Stimulated activated CD4-positive, alpha-beta T cell treated with anti-CD3 and anti-CD28 coated beads, Interleukin-15, amount 100 ng/mL, for 48 hours (primary cell): ENCODE measurements at regions not wholly inside any gene's neighbourhood (a gene's known extent, or its start where the extent isn't known, plus 50 kb on each side); places are given as distances from the start of the nearest gene placed in this dataset.
"Not testable (repeated sequence)": the region's sequence is repeated elsewhere in the genome, so short reads cannot be mapped to it uniquely, and the experiment has no call there.

Experiments
- DNase-seq, 2 donors: peaks; one replicate each; pipeline ENCODE4 v3.0.0-alpha.2; 2020; ENCODE audit warnings: low read depth in 2 of 2

DNA sequence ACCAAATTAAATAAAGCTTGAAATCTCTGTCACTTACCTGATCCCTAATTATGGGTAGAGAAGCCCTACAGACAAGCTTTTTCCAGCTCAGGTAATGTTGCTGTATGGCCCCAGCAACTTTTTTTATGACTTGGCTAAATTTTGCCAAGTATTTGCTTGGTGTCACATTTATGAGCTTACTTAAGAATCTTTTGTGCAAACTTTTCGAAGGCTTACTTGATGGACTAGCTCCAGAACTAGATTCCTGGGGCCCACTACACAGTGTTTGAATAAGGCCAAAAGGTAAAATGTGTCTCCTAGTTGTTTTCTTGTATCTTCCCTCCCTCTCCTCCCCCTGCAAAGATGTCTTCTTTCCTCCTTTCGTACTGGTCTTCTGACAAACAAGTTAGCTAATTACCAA, 257.9 kb downstream of the OSR1 start:
- DNase-seq, result no peak

DNA sequence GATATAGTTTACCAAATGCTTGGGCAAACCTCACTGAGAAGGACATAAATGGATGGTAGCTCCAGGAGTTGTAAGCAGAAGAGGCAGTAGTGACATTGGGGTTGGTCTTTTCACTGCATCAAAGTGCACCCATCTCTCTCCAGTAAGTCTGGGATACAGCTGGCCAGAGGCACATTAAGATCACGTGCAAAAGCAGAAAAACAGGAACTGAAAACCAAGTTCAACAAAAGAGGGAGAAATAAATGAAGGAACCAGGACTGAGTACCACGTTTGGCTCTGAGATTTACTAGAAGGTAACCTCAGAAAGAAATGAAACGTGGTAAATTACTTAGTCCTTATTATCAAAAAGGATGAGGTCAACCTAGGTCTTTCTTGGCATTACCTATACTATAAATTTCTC, 259.2 kb downstream of the OSR1 start:
- DNase-seq, result no peak

DNA sequence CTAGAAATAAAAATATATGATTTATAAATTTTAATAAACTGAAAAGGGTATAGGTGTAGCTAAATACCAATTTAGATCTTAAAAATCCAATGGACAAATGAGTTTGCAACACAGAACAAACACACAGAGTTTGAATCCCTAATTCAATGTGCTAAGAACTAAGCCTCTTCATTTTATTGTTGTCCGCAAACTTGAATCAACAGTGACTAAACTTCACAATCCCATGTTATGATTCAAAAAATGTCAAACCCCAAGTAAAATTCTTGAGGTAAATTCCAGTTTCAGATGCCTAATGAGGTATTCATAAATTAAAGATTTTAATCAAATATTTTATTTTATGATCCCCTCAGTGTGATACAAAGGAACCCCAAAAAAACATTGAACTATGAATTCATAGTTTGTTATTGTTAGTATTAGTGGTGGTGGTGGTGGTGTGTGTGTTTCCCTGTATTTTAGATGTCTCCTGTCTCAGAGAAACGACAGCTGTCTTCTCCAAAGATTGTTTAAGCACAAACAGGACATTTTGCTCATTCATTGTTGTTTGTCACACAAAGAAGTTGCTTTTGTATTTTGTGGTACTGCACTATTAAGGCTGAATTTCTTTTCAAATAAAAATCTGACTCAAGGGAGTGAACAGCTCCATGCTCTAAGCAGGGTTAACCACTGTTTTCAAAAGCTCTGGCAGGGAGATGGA, 259.8 kb downstream of the OSR1 start:
- no peak for DNase-seq

DNA sequence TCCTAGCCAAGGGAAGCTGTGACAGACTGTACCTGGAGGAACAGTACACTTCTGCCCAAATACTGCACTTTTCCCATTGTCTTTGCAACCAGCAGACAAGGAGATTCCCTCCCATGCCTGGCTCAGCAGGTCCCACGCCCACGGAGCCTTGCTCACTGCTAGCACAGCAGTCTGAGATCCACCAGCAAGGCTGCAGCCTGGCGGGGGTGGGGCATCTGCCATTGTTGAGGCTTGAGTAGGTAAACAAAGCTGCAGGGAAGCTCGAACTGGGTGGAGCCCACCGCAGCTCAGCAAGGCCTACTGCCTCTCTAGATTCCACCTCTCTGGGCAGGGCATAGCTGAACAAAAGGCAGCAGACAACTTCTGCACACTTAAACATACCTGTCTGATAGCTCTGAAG, 268.9 kb downstream of the OSR1 start:
- DNase-seq, result not testable (repeated sequence)

DNA sequence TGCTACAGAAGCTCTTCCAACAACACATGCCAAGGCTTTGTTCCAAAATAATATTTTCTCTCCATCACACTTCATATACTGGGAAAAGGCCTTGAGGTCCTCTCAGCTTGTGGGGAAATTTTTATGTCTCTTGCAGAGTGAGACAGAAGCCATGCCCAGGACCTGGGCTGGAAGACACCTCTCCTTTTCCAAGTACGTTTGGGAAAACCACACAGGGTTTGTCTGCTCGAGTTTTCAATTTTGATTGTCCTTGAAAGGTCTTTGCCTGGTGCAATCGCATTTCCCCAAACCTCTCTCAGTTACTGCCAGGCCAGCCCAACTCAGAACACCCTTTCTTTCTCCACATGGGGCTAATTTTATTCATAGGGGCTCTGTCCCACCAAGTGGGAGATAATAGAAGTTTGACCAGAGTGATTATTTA, 272.2 kb downstream of the OSR1 start:
- no peak for DNase-seq

DNA sequence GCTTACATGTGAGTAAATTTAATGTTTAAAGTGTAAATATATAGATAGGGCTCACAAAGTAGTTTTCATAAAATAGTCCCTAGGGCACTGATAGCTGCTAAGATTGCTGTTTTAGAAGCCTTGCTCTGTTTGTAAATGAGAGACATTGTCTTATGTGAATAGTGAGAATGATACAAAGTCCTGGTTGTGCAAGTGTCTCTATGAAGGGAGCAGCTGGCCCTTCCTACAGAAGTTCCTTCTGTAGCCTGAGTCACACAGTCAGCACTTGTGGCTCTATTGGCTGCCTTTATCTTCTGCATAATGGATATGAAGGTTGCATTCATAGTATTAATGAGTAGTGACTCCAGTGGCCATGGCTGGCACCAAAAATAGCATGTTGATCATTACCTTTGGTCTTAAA, 279.7 kb downstream of the OSR1 start:
- DNase-seq, result no peak

DNA sequence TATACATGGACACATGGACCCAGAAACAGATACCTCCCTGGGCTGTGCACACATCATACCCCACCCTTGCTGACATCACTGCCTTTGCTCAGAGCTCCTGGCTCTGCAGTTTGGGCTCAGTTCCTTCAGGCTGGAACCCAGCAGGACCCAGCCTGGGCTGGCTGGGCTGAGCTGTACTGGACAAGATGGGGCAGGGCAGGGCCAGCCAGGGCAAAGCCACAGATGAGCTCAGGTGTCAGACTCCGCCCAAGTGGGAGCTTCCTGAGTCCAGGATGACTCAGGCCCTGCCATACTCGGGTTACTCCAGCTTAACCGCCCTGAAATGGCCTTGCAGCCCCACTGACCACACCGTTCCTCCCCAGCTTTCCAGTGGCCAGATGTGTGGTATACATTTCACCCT, 284.9 kb downstream of the OSR1 start:
- no peak for DNase-seq

DNA sequence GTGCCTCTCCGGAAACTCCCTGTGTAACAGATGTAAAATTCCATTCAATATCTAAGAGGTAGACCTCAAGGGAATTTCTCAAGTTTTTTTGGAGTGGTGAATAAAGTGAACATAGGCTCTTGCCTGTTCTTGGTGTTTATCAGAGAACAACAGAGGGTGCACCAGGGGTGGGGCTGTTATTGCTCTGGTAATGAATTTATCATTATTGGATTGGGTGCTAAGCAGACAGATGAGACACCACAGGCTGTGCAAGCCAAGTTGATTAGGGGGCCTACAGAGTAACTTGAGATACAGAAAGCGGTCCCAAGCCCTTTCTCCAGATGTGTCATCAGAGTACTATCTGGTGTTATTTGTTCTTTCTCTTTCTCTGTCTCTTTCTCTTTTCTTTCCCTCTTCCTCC, 286.3 kb downstream of the OSR1 start:
- DNase-seq, result no peak

DNA sequence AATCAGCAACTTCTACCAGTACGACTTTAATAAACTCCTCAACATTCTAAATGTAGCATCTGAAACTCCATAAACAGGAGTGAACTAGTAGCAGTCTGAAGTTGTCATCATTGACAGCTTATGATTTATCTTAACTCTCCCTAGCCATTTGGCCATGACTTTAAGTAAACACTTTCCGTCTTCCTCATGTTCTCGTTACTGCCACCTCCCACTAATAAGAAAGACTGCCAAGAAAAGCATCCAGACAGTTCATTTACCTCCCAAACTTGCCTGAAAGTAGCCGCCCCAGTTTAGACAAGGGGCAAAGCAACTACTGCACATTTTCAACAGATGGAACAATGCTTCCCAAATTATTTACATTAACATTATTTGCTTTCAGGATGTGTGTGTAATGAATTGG, 287.5 kb downstream of the OSR1 start:
- no peak for DNase-seq

DNA sequence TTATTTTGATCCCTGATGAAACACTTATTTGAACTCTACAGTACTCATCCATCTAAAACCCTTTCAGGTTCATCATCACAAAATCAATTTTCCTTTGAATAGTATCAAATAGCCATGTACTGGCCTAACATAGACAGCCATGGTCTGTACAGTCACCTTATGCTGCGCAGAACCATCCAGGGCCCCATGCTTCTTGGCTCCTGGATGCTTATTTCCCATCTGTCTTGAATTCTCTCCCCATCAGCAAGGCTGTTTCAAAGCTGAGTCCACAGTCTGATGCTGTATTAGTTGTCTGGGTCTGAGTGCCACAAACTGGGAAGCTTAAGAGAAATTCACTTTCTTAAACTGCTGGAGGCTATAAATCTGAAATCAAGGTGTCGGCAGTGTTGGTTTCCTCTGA, 290.2 kb downstream of the OSR1 start:
- no peak for DNase-seq

DNA sequence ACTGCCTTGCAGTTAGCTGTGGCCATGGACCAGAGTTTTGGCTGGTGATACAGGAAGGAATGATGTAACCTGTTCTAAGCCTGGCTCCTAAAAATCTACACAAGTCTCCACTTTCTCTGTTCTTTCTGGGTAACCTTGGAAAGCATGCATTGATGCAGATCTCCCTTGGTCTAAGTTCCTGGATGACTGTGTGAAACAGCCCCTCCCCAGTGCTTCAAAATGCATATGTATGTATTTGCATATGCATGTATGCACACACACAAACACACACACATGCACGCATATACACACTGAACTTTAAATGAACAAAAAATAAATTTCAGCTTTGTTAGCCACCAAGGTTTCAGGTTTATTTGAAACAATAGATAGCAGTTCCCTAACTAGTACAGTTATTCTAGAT, 296.1 kb downstream of the OSR1 start:
- no peak for DNase-seq

DNA sequence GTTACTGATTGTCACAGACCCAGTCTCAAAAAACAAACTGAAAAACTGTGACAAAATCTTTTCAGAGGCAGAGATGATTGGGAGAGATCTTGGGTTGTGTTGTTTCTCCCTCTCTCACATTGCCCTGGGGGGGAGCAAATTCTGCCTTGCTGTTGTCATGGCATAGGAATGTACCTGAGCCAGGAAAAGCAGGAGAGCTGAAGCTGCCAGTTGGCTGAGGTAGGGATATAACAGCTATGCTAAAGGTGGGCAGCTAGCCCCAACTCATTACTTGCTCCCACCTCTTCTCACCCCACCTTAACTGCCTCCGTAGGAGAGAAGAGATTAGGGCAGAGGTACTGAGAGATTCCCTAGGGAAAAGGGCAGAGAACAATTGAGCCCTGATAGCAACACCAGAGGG, 299.3 kb downstream of the OSR1 start:
- DNase-seq, result no peak

DNA sequence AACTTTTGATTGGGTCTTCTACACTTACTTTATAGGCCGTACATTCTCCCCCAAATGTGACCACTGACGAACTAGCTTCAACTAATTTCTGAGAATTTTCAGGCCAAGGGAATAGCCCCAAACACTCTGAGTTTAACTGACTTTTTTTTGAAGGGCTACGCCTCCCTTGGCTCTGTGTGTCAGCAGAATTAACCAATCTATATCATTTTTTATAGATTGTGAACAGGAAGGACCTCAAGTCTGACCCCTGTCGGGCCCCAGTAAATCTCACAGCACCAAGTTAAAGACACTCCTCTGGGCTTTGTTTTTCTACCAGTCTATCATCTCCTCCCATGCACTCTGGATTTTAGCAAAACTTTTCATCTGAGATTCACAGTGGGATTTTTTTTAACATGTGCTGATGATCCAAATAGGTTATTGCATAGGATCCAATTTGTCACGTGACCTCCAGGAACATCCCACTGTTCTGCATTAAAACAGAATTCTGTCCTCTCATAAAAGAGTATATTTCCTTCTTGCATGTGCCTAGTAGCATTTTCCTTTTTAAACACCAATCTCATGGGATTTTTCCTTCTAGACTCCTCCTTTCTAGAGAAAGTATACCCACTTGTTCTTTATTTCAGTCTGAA, 307.1 kb downstream of the OSR1 start:
- no peak for DNase-seq

DNA sequence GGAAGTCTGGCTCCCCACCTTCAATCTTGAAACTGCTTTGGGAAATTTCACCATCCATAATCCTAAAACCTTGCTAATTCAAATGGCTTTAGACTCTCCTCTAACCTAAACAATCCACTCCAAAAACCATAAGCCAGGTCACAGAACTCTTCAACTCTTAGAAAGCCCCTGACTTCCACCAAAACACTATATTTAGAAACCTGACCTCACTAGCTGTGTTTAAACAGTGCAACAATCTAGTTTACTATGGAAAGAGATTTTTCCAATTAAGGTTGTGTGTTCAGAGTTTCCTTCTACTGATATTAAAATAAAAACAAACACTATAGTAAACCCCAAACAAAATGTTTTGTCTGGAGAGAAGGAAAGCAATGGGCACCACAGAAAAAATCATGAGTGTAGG, 308.1 kb downstream of the OSR1 start:
- no peak for DNase-seq

DNA sequence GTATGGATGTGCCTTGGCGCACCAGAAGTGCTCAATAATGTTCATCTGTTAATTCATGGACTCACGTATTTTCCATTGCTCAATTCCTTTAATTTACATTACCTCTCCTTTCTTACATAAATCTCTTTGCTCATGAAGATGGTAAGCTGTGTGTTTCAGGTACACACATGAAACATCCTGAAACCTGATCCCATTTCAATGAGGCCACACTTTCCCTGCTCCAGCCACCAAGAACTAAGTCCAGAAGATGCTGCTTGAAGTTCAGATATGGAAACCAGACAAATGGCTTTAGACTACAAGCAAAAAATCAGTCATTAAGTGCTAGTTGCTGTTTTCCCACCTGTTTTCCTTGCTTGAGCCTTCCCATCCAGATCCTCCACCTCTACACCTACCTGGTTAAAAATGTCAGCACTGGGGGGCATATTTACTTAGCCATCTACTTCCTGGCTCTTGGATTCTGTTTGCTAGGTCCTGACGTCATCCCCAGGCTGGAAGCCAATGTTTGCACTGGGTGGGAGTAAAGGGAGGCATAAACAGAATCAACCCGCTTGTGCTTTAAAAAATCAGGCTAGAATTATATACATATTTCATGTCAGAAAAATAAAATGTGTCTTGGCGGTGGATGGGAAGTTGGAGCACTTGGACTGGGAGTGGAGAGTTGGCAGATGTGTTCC, 309.7 kb downstream of the OSR1 start:
- no peak for DNase-seq

DNA sequence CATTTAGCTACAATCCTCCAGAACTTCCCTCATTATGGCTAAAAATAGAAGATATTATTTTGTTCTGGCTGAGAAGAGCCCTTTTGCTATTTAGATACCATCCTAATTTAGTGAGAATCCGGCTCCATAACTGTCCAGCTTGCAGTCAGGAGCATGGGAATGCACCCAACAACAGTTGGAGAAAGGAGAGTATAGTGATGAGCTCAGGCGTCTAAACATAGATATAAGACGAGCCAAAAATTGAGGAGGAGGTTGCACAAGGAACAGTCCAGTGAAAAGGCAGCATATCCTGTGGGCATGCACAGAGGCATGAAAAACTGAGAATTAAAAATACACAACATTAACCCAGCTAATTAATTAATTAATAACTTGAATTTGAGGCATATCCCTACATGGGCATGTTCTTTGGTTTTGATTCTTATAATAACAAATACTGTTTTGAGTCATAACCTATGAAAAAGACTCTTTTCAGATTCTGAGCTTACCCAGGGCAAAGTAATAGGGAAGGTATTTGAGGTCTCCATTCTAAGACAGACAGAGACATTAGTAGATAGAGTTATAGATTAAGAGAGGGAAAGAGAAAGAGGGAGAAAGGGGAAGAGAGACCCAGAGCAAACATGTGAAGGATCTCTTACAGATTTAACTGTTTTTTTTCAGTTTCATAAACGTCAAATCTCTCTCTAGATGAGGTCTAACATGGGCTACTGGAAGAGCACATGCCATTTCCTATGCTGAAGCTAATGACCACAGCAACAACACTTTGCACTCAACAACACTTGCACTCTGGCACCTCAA, 311.2 kb downstream of the OSR1 start:
- no peak for DNase-seq

DNA sequence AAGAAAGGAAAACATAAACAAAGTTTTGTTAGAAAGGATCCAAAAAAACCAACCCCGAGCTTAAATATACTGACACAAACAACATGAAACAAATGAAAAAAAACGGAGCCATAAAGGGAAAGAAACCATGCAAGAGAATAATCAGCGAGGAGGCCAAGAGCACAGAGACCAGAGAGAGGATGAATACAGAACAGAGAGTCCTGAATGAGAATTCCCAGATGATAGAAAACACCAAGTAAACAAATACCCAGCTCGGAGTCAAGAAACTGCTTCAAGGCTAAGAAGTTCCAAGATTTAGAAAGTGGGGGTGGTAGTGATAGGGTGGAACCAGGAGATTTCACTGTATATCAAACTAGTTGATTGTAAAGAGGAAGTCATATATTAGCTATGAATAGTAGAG, 313.3 kb downstream of the OSR1 start:
- DNase-seq, result no peak

DNA sequence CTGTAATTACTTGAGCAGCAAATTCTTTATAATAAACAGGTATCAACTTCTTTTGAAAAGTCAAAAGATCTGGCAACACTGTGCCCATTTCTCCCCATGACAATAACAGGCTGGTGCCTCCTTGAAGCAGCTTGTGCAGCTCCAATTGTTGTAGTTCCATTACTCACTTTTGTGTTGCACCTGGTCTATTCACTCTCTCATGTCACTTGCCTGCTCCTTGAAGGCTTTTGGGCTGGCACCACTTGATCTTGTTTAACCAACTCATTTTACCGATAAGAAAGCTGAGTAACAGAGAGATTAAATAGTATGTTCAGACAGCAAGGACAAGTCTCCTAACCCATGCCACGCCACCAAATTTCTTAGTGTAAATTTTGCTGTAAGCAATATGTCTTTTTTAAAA, 314.5 kb downstream of the OSR1 start:
- no peak for DNase-seq

DNA sequence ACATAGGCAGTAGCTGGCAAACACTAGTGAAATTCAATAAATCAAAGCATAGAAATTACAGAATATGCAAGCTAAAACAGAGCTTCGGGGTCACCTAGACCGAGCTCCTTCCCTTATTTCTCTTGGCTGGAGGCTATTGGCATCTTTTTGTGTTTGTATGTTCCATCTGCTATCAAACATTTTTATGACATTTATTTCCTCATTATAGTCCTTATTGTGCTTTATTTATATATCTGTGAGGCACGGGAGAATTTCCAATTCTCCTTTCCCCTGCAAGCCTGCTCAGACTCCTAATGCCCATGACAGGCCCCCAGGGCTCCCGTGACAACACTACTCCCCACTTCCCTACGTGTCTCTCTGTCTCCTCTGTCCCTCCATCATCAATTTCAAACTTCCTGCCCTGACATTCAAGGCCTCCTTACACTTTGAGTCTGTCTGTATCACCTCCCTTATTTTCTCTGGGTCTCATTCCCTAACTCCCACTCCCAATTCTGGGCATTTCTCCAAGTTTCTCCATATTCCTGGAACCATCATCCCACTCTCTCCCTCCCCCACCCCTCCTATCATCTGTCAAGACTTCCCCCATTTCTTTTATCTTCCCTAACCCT, 316.9 kb downstream of the OSR1 start:
- DNase-seq, result no peak

DNA sequence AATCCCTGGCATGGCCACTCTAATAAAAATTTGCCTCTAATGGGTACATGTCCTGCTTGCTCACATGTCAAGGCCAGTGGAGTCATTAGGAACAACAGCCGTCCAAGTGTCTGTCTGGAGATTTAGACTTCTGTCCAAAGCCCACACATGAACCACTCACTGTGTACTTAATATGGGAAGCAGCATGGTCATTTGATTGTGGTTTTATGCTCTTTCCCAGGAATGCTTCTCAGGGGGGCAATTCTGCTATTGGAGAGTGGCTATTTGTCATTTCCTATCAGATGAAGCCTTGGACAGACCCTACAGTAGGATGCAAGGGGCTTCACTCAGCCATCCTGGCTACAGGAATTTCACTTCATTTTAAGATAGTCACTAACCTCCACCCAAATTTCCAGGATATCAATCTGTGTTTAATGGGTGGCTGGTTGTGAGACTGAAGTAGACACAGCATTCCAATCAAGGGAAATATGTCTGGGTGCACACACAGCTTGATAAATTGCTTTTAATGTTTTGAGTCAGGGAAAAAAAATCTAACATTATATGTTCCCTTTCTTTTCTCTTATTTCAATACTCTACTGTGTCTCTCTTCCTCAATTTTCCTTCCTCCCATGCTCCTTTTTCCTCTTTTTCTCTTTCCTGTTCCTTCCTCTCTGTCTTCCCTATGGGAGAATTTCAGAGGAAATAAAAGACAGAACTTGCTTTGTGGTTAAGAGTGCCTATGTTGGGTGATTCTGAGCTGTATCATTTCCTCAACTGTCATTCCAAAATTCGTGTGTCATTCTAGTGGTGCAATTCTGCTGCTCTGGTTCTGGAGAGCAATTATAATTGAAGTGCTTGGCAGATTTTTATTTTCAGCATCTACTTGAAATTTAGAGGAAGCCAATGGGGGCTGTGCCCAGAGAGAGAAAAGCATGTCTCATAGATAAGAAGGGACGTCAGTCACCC, 320.1 kb downstream of the OSR1 start:
- no peak for DNase-seq

DNA sequence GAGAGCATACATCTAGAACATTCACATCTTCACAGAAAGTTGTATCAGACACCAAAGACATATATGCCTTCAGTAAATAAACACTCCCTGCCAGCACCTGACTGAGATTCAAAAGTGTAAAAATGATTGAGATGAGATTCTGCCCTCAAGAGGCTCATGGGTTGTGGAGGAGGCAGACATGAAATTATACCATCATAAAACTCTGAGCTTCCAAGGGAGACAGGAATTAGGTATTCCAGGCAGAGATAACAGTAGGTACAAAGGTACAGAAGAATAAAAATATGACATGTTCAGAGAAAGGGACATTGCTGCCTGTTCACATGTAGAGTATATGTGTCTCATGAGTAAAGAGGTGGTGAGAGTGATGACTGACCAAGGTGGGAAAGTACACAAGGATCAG, 322.3 kb downstream of the OSR1 start:
- no peak for DNase-seq
